Chondrocyte (in vitro differentiated cells): ENCODE measurements at regions not wholly inside any gene's neighbourhood (a gene's known extent, or its start where the extent isn't known, plus 50 kb on each side); places are given as distances from the start of the nearest gene placed in this dataset.

Experiments
- DNase-seq: peaks from one replicate; pipeline ENCODE4 v3.0.0; 2021; ENCODE audit warnings: mixed read lengths, low spot score
- H3K27ac Mint-ChIP-seq: one replicate; pipeline ENCODE4 v1.8.0; 2021; ENCODE audit warnings: mild to moderate bottlenecking, moderate library complexity, mixed read lengths; ENCODE audit not compliant: unreplicated experiment
- H3K27me3 Mint-ChIP-seq: 2 replicates; pipeline ENCODE4 v1.8.0; 2021; ENCODE audit warnings: low read depth, mixed read lengths
- H3K36me3 Mint-ChIP-seq: 2 replicates; pipeline ENCODE4 v1.8.0; 2021; ENCODE audit warnings: low read depth, mixed read lengths
- H3K4me1 Mint-ChIP-seq: 2 replicates; pipeline ENCODE4 v1.8.0; 2021; ENCODE audit warnings: low read depth, mild to moderate bottlenecking, mixed read lengths
- H3K4me3 Mint-ChIP-seq: one replicate; pipeline ENCODE4 v1.8.0; 2021; ENCODE audit warnings: mild to moderate bottlenecking, moderate library complexity, mixed read lengths; ENCODE audit not compliant: unreplicated experiment
- H3K9me3 Mint-ChIP-seq: 2 replicates; pipeline ENCODE4 v1.8.0; 2021; ENCODE audit warnings: low read depth, mixed read lengths
- CTCF ChIP-seq: fragments of 200-600 bp; sonication (generic); IDR thresholded peaks from 2 replicates; pipeline ENCODE4 v1.5.0; 2021; ENCODE audit warnings: antibody characterized with exemption, mild to moderate bottlenecking, moderate library complexity

DNA sequence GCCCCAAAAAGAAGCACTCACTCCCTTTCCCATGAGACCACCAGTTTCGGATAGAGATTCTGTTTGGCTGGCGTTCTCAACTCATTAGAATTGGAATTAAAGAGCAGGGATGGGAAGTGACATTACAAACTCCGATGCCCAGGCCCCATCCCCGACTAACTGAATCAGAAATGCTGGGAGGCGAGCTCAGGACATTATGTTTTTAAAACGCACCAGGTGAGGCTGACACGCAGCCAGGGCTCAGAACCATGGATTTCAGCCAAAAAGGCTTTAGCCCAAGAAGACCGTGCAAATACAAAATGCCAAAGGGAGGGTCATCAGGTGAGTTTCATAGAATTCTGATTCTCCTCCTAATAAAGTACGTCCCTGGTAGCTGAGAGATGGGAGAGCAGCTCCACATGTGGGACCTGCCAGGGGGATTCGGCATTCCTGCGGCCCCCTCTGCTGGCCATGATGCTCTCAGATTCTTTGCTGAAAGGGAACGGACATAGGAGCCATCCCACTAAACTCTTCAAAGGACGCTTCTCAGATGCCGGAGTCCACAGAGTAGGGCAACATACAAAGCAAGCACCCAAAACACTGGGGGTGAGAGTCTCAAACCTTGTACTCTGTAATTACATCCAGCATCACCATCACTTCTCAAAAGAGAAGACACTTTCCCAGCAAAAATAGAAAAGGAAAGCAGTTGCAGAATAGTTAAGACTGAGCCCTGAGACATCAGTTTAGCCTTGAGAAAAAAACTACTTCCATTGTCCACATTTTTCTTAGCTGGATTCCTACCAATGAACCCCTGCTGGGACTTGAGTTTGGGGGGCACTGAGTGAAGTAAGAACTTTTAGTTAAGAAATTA, 205.2 kb downstream of the BMP7 start:
- H3K27me3 Mint-ChIP-seq, result no peaks in the 10 kb centered on the region

GRCh38 chr20:57062241-57062640, 204.2 kb downstream of the BMP7 start:
- Mint-ChIP-seq H3K4me1 (peaks cover 24% of the 10 kb centered on the region), H3K36me3 (no peaks in the 10 kb centered on the region), H3K27ac (no peak overlapping the region), H3K27me3 (no peaks in the 10 kb centered on the region), H3K9me3 (no peaks in the 10 kb centered on the region), H3K4me3 (no peak overlapping the region)
- no peak for TF ChIP-seq CTCF
- peak; percentile 60 for DNase-seq

More for the DNA sequence above, 205.2 kb downstream of the BMP7 start:
- no peak overlapping the region for H3K4me3 Mint-ChIP-seq
- TF ChIP-seq CTCF, result peak; percentile 85
- peaks cover 24% of the 10 kb centered on the region for H3K4me1 Mint-ChIP-seq
- no peaks in the 10 kb centered on the region for H3K9me3 Mint-ChIP-seq
- H3K27ac Mint-ChIP-seq, result no peak overlapping the region
- peak; percentile 10 for DNase-seq
- no peaks in the 10 kb centered on the region for H3K36me3 Mint-ChIP-seq

DNA sequence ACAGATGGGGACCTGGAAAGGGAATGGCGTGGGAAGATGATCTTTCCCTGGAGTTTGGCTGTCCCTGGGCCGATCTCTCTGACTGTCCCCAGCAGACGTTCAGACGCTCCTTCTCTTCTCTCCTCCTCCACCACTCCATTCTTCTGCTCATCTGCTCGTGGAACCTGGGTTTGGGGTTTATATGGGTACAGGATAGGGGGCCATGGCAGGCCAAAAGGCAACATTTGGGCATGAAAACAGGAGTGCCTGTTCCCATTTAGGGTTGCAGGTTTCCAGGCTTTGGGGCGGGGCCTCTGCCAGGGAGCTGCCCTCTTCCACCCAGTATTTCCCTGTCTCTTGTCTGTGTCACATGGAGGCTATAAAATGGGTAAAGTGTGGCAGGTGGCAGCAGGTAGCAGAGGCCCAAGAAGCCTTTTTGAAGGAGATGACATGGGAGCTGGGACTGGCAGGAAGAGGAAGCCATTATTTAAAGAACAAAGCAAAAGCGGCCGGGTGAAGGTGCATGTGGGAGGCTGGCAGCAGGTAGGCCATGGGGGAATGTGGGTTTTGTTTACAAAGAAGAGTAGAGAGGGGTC, 203.7 kb downstream of the BMP7 start:
- no peaks in the 10 kb centered on the region for H3K36me3 Mint-ChIP-seq
- H3K27me3 Mint-ChIP-seq, result no peaks in the 10 kb centered on the region
- peaks cover 24% of the 10 kb centered on the region for H3K4me1 Mint-ChIP-seq
- H3K27ac Mint-ChIP-seq, result no peak overlapping the region
- no peak overlapping the region for H3K4me3 Mint-ChIP-seq
- peak; percentile 37 for DNase-seq
- H3K9me3 Mint-ChIP-seq, result no peaks in the 10 kb centered on the region
- TF ChIP-seq CTCF, result no peak

GRCh38 chr20:57064836-57065235, 201.6 kb downstream of the BMP7 start:
- Mint-ChIP-seq H3K9me3 (no peaks in the 10 kb centered on the region), H3K36me3 (no peaks in the 10 kb centered on the region), H3K4me1 (peaks cover 24% of the 10 kb centered on the region), H3K27me3 (peaks cover 3% of the 10 kb centered on the region), H3K4me3 (no peak overlapping the region), H3K27ac (no peak overlapping the region)
- DNase-seq, result peak; percentile 26
- TF ChIP-seq CTCF, result no peak

DNA sequence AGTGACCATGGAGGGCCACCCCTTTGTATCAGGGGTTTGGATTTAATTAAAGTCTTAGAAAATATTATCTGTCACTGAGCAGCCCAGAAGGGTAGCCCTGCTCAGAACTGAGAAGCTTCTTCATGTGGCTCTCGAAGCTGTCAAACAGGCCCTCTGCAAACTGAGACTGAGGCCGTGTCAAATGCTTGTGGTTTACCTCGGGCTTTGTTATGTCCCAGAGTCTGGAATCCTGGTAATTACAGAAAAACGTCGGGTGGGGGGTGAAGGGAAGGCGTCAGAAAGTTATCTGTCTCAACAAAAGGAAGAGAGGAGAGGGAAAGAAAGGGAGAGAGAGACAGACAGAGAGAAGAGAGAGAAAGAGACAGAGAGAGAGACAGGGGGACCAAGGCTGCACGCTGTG, 200.8 kb downstream of the BMP7 start:
- DNase-seq, result no peak
- Mint-ChIP-seq H3K27ac (no peak overlapping the region), H3K36me3 (no peaks in the 10 kb centered on the region), H3K27me3 (peaks cover 3% of the 10 kb centered on the region), H3K4me1 (peaks cover 21% of the 10 kb centered on the region), H3K4me3 (no peak overlapping the region), H3K9me3 (no peaks in the 10 kb centered on the region)
- TF ChIP-seq CTCF, result no peak
